Esophagus muscularis mucosa (tissue), 4 donors: ENCODE measurements at regions not wholly inside any gene's neighbourhood (a gene's known extent, or its start where the extent isn't known, plus 50 kb on each side); places are given as distances from the start of the nearest gene placed in this dataset.

ENCODE experiments used
- DNase-seq: peaks from one replicate; pipeline ENCODE4 v3.0.0-alpha.2; 2017; ENCODE audit errors: extremely low spot score
- H3K27ac ChIP-seq, 4 donors: fragments of 200-600 bp; sonication (generic); replicated peaks in 1 of 4; 1 replicate in 3 of 4; 2 replicates in 1 of 4; pipeline ENCODE4 v1.5.1; 2016 to 2019; ENCODE audit warnings: mild to moderate bottlenecking in 1 of 4
- H3K27me3 ChIP-seq, 4 donors: fragments of 200-600 bp; sonication (generic); one replicate each; pipeline versions ENCODE4 v1.5.1 to v1.6.0; 2016 to 2019
- H3K36me3 ChIP-seq, 4 donors: fragments of 200-600 bp; sonication (generic); one replicate each; pipeline ENCODE4 v1.5.1; 2016 to 2019
- H3K4me1 ChIP-seq, 4 donors: fragments of 200-600 bp; sonication (generic); one replicate each; pipeline ENCODE4 v1.5.1; 2016 to 2019
- H3K4me3 ChIP-seq, 4 donors: fragments of 200-600 bp; sonication (generic); 1 replicate in 2 of 4; 2 replicates in 2 of 4; pipeline ENCODE4 v1.5.1; 2016 to 2019; ENCODE audit warnings: mild to moderate bottlenecking in 4 of 4, moderate library complexity in 1 of 4
- H3K9me3 ChIP-seq, 4 donors: fragments of 200-600 bp; sonication (generic); 1 replicate in 3 of 4; 2 replicates in 1 of 4; pipeline ENCODE4 v1.5.1; 2016 to 2019
- CTCF ChIP-seq, 3 experiments: fragments of 200-600 bp in 2 of 3; fragments of 450-650 bp in 1 of 3; sonication (generic) in 2 of 3; IDR thresholded peaks; one replicate each; pipeline ENCODE4 v1.5.1; 2017 to 2019; ENCODE audit warnings: antibody characterized with exemption in 3 of 3, mild to moderate bottlenecking in 2 of 3, moderate library complexity in 1 of 3
- EP300 ChIP-seq: sonication (generic); formaldehyde crosslinking; IDR thresholded peaks from one replicate; pipeline ENCODE4 v1.6.1; 2017; ENCODE audit warnings: antibody characterized with exemption
- POLR2A ChIP-seq: fragments of 450-650 bp; IDR thresholded peaks from one replicate; pipeline ENCODE4 v1.6.1; 2017; ENCODE audit warnings: antibody characterized with exemption, moderate library complexity, mild to moderate bottlenecking, low read depth
- POLR2AphosphoS5 ChIP-seq, 2 donors: sonication (generic); formaldehyde crosslinking; IDR thresholded peaks; one replicate each; pipeline ENCODE4 v1.6.1; 2017; ENCODE audit warnings: antibody characterized with exemption in 2 of 2
- WGBS: methylation state at CpG from one replicate; pipeline ENCODE4 v1.1.5; 2018; 5-methylcytosine and 5-hydroxymethylcytosine counted together
- intact Hi-C: fragments of 100-400 bp; cut with DNase I; formaldehyde crosslinking; loops from one replicate; pipeline ENCODE4 v1.15.1; 2023

GRCh38 chr1:60136395-60136794 is 62.8 kb upstream of the C1orf87 start:
- Histone ChIP-seq H3K9me3 (no peaks in the 10 kb centered on the region), H3K27me3 (no peaks in the 10 kb centered on the region), H3K4me1 (peaks cover 0 to 9% (median 0%) of the 10 kb centered on the region in 4 donors), H3K36me3 (no peaks in the 10 kb centered on the region), H3K27ac (no peak overlapping the region), H3K4me3 (no peak overlapping the region)
- 79% methylated on average over 1 of the region's 1 CpG for WGBS
- intact Hi-C loops: no loop called here
- DNase-seq: no peak
- TF ChIP-seq CTCF (IDR thresholded peaks at IDR 0.05): no peak

- intact Hi-C loops: no loop called here
- Histone ChIP-seq H3K27ac (no peak overlapping the region), H3K9me3 (no peaks in the 10 kb centered on the region), H3K4me1 (peaks cover 0 to 9% (median 0%) of the 10 kb centered on the region in 4 donors), H3K36me3 (no peaks in the 10 kb centered on the region), H3K27me3 (no peaks in the 10 kb centered on the region), H3K4me3 (no peak overlapping the region)
- 100% methylated on average over 2 of the region's 2 CpGs for WGBS
- TF ChIP-seq POLR2A (no peak), EP300 (no peak), CTCF (IDR thresholded peaks at IDR 0.05) (no peak), POLR2AphosphoS5 (IDR thresholded peaks at IDR 0.05) (no peak)
- DNase-seq: no peak
Observed at GRCh38 chr1:60134716-60135115, 61.1 kb upstream of the C1orf87 start.

GRCh38 chr1:60133848-60134247 is 60.3 kb upstream of the C1orf87 start:
- H3K4me3 ChIP-seq: no peak overlapping the region
- intact Hi-C loops: no loop called here
- no peaks in the 10 kb centered on the region for H3K27me3 ChIP-seq
- TF ChIP-seq POLR2A: no peak
- TF ChIP-seq POLR2AphosphoS5 (IDR thresholded peaks at IDR 0.05): no peak
- TF ChIP-seq EP300: no peak
- TF ChIP-seq CTCF (IDR thresholded peaks at IDR 0.05): no peak
- H3K4me1 ChIP-seq: peaks cover 0 to 9% (median 0%) of the 10 kb centered on the region in 4 donors
- H3K27ac ChIP-seq: no peak overlapping the region
- H3K36me3 ChIP-seq: no peaks in the 10 kb centered on the region
- no peaks in the 10 kb centered on the region for H3K9me3 ChIP-seq
- DNase-seq: no peak

GRCh38 chr1:60133000-60133673 is 59.6 kb upstream of the C1orf87 start:
- Histone ChIP-seq H3K27me3 (no peaks in the 10 kb centered on the region), H3K36me3 (no peaks in the 10 kb centered on the region), H3K9me3 (no peaks in the 10 kb centered on the region), H3K4me3 (no peak overlapping the region), H3K27ac (no peak overlapping the region), H3K4me1 (peaks cover 0 to 9% (median 0%) of the 10 kb centered on the region in 4 donors)
- 43% methylated on average over 9 of the region's 9 CpGs for WGBS
- TF ChIP-seq POLR2A (no peak), POLR2AphosphoS5 (IDR thresholded peaks at IDR 0.05) (no peak), EP300 (no peak), CTCF (IDR thresholded peaks at IDR 0.05) (no peak)
- DNase-seq: no peak
- intact Hi-C loops: no loop called here

- H3K27ac ChIP-seq: no peak overlapping the region
- peaks cover 0 to 9% (median 0%) of the 10 kb centered on the region in 4 donors for H3K4me1 ChIP-seq
- H3K36me3 ChIP-seq: no peaks in the 10 kb centered on the region
- no peak overlapping the region for H3K4me3 ChIP-seq
- no peaks in the 10 kb centered on the region for H3K9me3 ChIP-seq
- intact Hi-C loops: no loop called here
- whole genome bisulfite sequencing: 88% methylated on average over 5 of the region's 5 CpGs
- DNase-seq: no peak
- no peaks in the 10 kb centered on the region for H3K27me3 ChIP-seq
- no peak for TF ChIP-seq POLR2AphosphoS5 (IDR thresholded peaks at IDR 0.05)
- no peak for TF ChIP-seq EP300
- TF ChIP-seq CTCF (IDR thresholded peaks at IDR 0.05): no peak
- no peak for TF ChIP-seq POLR2A
Observed at GRCh38 chr1:60132108-60132507, 58.5 kb upstream of the C1orf87 start.
